Hematopoietic multipotent progenitor cell (in vitro differentiated cells): ENCODE measurements at regions not wholly inside any gene's neighbourhood (a gene's known extent, or its start where the extent isn't known, plus 50 kb on each side); places are given as distances from the start of the nearest gene placed in this dataset.
A peak's percentile ranks its signal among the peaks of the same experiment; 100 is the strongest.
"Not testable (repeated sequence)": the region's sequence is repeated elsewhere in the genome, so short reads cannot be mapped to it uniquely, and the experiment has no call there.

ENCODE experiments used
- DNase-seq, 3 donors: peaks; one replicate each; pipeline ENCODE4 v3.0.0-alpha.2; 2011 to 2015; ENCODE audit warnings: low read depth in 2 of 3, low spot score in 2 of 3

DNA sequence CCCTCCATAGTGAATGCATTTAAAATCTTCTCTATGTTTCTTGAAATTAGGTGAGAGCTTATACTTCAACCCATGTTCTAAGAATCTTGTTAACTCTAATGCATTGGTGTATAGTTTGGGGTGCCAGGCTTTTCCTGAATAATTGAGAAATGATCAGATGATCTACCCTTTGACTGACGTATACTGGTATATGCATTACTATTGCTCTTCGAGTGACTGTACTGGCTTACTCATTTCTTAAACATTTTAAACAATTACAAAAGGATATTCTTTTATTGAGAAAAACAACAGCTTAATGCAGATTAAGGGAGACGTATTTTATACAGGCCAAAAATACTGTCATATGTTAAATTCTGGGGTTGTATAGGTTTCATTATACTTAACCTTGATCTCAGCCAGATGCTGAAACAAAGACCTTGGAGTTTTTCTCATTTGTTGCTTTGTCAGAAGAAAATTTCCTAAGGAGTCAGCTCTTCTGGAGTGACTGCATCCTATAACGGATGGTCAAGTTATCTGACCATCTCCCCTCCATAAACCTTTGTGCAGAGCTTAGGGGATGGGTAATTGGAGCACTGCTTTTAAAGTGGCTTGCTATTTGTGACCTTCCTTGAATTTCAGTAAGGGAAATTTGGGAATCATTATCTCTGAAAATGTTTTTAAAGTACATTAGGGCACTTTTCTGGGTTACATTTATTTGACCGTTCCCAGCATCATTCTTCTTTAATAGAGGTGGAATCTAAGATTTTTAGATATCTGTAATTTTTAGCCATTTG is 507.6 kb downstream of the PCNX1 start:
- DNase-seq, result no peak

DNA sequence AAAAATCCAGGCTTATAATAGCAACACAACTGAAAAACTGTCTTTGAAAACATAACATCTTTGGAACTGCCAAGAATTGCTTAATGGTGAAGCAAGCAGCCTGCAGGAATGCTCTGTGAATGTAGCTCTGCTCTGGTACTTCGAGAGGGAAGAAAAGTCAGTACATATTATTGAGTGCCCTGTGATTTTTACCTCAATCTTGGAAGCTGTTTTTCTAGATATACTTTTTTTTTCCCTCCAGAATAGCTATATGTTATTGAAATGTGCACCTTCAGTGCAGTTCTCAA is 508.1 kb downstream of the PCNX1 start:
- DNase-seq, result no peak

DNA sequence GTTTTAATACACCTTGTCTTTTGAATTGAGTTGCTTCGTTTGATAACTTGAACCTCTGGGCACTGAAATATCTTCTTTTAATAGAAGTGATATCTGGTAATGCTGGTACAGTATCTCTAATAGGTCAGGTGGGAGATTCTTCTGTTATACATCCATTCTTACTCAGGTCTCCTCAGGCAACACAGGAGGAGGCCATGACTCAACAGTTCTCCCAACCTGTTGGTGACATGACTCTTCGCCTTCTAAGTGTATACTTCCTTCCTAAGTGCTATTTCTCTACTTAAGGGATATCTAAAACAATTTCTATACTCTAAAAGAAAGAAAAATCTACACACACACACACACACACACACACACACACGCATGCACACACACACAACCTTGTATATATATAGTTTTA is 509.1 kb downstream of the PCNX1 start:
- peak in 1 of 3 donors; percentile 42 for DNase-seq

DNA sequence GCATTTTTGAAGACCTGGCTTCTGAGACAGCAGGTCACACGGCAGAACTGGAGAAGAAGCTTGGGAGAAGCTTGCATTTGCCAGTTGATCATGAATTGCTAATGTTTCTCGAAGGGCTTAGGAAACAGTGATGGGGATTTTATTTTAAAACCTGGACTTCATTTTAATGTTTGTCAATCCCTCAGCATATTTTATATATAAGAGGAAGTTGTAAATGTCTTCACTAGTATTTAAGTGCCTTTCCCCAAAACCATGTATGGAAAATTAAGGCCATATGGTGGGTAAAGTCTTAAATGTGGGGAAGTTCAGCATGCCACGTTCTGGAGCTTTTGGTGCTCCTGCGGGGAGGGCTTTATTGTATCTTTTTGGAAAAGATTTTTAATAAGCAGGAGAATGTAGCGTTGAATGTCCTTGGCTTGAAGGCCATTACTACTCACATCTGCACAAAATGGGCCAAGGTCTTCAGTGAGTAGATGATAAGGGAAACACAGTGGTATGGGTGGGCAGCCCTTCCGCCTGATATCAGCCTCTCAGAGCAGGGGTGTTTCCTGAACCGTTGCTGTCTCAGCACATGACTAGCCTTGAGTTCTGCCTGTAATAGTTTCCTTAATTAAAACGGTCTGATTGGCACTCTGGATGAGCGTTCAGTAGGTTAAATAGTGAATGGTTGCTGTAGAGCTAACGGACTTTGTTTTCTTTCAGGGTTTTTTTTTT is 511.4 kb downstream of the PCNX1 start:
- peak in 2 of 3 donors; percentile 65 to 83 for DNase-seq

DNA sequence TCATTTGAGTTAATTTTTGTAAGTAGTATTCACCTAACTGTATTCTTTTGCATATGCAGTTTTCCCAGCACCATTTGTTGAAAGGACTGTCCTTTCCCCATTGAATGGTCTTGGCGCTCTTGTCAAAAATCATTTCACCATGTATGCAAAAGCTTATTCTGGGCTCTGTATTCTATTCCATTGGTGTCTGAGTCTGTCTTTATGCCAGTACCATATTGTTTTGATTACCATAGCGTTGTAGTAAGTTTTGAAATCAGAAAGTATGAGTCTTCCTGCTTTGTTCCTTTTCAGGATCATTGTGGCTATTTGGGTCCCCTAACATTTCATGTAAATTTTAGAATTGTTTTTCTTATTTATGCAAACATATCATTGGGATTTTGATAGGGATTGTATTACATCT is 508.7 kb upstream of the RGS6 start:
- DNase-seq, result no peak

DNA sequence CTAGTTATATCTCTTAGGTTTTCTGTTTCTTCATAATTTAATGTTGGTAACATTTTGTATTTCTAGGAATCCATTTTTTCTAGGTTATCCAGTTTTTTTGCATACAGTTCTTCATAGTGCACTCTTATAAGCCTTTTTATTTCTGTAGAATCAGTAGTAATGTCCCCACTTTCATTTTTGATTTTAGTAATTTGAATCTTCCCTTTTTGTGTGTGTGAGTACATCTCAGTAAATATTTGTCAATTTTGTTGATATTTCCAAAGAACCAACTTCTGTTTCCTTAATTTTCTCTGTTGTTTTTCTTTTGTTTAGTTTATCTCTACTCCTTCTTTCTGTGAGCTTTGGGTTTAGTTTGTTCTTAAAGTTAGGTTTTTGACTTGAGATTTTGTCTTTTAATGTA is 507.3 kb upstream of the RGS6 start:
- DNase-seq, result no peak

DNA sequence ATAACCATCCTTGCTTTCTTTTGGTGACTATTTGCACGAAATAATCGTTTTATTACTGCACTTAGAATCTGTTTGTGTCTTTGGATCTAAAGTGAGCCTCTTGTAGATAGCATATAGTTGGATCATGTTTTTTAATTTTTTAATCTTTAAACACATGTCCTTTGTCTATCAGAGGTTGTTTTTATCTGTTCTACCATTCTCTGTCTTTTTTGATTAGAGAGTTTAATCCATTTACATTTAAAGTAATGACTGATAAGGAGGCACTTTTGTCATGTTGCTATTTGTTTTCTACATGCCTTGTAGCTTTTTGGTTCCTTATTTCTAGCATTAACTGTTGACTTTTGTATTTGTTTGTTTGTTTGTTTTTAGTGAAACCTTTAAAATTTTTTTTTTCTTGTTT is 506.2 kb upstream of the RGS6 start:
- DNase-seq, result no peak

DNA sequence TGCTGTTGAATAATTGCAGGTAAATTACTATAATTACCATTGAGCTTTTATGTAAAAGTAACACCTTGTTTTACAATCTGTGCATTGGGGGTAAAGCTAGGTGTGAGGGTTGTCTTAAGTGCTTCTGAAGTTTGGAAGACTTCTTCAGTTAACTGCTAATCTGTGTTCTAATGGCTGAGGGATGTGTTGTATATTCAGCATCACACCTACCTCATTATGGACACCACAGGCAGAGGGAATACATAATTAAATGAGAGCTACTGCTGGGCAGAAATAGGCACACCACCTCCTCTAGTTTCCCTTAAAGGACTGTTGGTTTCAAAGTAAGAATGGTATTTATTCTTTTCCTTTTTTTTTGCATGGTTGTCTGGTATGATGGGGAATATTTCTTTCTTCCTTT is 502.3 kb upstream of the RGS6 start:
- no peak for DNase-seq

DNA sequence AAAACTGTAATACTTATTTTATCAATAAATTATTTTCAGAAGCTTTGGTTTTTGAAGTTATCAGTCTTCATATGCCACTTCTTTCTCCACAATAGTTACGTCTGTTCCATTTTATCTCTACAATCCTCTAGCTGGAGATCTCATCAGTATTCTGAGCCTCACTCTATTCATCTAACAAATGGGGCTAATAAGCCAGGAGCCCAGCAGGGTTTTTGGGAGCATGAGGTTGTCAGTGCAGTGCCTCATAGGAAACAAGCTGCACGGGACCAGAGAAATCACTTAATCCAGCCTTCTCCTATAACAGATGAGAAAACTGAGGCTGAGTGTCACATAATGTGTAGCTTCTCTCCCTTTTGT is 501.9 kb upstream of the RGS6 start:
- no peak for DNase-seq

DNA sequence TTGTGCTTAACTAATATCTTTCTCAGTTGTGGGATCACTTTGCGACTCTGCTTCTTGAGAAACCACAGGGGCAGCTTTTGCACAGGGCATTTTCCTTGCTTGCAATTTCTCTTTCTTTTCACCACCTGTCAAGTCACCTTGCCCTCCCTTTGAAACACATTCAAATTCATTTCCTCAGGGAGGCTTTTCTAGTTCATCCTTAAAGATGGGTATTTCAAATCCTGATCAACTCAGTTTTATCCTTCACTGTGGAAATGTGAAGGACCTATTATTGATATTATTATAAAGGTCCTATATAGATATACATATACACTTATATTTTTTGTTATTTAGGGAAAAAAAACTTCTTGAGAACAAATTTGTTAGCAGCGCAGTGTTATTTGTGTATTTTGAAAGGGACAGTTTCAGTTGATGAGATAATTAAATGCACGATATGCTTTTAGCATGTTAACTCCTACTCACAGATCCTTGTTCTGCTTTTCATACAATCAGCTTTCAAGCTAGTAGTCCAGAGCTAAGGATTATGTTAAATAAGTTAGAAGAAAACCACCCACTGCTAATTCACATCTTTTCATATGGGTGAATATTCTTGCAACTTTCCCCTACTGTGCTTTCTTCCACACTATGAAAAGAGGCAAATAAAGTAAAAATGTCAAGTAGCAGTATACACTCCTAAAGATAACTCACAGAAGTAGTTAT is 501.4 kb upstream of the RGS6 start:
- peak in 1 of 3 donors; percentile 5 for DNase-seq

DNA sequence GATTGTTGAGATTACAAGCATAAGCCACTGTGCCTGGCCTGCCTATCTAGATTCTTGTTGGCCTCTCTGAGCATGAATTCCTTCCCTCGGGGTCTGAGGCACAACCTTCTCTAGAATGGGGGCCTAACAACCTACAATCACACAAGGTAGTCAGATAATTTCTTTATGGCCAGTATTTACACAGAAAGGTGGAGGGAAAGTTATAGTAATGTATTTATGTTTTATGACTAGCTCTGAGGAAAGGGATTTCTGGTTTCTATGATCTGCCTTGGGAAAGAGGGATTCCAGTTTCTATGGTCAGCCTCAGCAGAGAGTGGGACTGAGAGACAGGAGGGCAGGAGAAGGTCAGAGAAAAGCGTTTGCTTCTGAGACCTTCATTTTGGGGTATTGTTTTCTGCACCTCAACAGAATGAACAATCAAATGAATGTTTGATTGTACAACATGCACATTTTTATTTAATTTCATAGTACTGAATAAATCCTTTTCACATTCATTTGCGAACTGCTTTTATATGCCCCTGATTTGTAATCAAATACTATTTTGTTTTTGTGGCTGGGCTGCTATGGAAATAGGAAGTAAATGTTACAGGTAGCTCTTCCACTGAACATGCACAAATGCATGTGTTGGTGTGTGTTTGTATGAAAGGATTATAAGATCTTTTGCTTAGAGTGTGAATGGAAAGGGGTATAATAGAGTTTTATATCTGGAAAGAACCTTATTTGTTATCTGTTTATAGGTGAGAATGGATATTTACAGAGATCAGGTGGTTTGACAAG is 499.7 kb upstream of the RGS6 start:
- DNase-seq, result peak in 1 of 3 donors; percentile 37

DNA sequence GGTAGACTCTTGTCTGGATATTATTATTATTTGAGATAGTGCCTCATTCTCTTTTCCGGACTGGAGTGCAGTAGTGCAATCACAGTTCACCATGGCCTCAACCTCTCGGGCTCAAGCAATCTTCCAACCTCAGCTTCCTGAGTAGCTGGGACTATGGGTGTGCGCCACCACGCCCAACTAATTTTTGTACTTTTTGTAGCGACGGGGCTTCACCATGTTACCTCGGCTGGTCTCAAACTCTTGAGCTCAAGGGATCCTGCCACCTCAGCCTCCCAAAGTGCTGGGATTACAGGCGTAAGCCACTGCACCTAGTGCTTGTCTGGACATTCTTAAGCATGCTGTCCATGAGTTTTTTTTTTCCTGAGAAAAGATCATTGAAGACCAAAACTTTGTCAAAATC is 498.9 kb upstream of the RGS6 start:
- DNase-seq, result no peak

DNA sequence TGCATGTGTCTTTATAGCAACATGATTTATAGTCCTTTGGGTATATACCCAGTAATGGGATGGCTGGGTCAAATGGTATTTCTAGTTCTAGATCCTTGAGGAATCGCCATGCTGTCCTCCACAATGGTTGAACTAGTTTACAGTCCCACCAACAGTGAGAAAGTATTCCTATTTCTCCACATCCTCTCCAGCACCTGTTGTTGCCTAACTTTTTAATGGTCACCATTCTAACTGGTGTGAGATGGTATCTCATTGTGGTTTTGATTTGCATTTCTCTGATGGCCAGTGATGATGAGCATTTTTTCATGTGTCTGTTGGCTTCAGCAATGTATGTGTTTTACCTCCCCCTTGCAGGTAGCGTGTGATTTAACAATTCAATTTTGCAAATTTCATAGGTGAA is 496.6 kb upstream of the RGS6 start:
- not testable (repeated sequence) for DNase-seq

DNA sequence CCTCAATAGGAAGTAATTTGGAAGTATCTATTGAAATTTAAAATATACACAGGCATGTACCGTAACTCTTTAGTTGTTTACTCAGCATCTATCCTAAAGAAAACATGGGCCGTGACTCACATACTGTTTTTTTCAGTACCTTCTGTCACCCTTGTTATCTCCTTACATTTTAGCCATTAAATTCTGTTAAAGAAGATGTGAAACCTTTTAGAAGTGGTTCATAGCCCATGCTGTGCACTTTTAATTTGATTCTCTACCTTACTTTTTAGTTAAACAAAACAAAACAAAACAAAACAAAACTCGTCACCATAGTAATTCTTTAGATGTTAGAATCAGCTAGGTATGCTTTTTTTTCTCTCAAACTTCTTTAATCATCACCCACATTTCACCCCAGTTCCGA is 494.4 kb upstream of the RGS6 start:
- no peak for DNase-seq

DNA sequence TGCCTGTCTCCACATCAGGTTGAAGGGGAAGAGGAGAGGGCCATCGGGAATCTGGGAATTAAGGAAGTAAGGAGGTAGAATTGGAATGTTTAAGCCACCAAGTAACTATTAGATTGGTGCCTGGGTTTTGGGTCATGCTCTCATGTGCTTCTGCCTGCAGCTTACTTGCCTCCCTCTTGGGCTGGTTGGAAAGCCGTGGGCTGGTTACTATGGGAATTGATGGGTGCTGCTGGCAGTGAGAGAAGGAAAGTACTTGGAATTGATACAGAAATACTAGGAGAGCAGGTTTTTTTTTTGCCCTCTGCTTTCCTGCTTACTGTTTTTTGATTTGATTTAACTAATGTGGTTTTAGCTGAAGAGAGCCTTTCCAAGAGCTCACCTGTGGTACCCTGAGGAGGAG is 493.5 kb upstream of the RGS6 start:
- no peak for DNase-seq

DNA sequence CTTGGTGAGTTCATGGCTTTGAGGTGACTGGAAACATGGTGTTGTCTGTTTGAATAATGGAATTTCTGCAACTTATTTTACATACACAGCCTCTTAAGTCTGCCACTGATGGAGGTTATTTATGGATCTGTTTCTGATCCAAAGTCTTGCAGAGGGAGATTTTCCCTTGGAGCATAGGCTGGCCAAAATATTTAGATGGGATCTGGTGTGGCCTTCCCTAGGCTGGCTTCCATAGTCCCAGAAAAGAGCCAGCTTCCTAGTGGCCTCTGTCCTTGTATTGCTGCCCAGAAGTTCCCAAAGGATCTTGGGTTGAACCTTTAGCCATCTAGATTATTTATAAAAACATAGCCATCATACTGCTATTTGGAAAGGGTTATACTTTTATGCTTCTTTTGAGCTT is 491.1 kb upstream of the RGS6 start:
- no peak for DNase-seq

DNA sequence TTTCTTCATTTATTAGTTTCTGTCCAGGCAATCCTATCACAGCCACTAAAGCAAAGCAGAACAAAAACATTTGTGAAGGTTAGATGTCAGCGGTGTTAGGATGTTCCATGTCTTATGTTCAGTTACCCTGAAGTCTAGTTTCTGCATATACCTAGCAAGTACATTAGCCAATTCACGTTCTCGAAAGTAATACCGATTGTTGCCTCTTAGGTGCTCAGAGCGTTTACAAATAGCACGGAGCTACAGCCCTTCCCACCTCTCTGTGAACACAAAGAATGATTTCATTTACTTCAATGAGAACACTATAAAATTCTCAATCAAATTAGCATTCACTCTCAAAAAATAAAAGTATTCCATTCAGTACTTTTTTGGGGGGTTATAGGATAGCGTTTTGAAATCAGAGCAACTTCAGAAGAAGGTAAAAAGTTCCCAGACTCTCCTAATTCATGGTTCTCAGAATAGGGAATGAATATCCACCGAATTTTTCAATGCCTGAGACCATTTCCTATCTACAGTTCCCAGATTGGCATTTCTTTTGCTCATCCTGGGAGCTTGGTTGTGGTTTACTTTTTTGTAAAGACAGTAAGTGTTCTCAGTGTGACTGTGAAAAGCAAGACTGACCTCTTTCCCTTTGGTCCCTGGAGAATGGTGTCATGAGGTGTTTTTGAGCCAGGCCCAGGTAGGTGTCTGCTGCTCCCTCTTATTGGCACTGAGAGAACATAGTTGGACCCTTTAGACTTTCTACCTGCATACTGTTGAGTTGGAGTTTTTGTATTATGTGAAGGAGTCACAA is 488.0 kb upstream of the RGS6 start:
- DNase-seq, result no peak

DNA sequence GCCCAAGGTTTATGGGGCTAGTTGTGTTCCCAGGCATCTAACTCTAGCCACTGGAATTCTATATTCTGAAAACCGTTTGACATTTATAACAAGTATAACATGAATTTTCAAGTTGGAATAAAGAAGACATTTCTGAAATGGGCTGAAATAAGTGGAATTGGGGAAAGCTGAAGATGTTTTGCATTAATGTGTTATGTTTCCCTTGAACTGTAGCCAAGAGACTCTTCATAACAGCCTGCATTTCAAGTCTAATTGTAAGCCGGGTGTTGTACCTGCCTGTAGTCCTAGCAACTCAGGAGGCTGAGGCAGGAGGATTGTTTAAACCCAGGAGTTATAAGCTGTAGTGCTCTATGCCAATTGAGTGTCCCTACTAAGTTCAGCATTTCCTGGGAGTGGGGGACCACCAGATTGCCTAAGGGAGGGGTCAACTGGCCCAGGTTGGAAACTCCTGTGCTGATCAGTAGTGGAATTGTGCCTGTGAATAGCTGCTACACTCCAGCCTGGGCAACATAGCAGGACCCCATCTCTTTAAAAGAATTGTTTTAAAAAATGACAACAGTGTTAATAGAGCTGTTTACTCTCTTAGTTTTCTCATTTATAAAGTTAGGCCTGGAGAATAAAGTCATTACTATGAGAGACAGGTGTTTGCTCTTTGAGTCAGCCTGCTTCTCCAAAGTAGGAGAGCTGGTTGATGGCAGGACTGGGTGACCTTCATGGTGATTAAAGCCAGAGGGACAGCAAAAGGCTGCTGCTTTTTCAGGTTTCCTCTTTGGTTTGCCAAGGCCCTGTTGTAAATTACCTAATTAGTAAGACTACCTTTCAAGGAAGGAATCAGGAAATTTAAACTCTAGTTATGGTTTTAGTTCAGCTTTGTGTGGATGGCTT is 483.6 kb upstream of the RGS6 start:
- no peak for DNase-seq

DNA sequence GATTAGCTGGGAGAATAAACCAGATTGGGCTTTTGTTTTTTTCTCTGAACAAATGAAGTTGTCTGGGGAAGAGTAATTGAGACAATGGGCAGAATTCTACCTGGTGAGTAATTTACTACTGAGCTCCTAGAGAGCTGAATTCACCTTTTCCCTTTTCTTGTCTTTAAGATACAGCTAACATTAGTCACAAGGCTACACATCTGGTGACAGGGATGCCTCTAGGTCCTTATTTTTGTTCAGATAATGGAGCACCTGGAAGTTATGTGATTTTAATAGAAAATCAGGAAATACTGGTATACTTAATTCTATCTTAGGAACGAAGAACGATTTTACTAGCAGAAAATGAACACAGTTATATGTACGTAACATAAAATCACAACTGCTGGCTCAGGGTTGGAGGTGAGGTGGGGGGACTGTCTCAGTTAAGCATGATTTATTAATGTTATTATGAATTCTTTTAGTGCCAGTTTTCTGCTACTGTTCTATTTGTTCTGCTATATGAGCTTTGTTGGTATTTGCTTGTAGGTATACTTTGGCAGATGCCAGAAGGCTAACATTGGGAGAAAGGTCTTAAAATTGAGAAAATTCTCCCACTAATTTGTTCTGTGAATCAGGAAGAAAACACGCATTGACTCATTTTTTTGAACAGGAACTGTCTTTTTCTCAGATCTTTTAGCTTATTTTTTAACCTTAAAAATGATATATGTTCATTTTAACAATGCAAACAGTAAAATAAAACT is 482.7 kb upstream of the RGS6 start:
- DNase-seq, result no peak
